ENCODE measurements at regions not wholly inside any gene's neighbourhood (a gene's known extent, or its start where the extent isn't known, plus 50 kb on each side); places are given as distances from the start of the nearest gene placed in this dataset.

GRCh38 chr13:60655256-60655655 lies 258.2 kb downstream of the TDRD3 start:
- DNase-seq (ENCODE audit: low spot score) = no peak
- Mint-ChIP-seq H3K36me3 (no peaks in the 10 kb centered on the region), H3K4me1 (no peaks in the 10 kb centered on the region), H3K27ac (no peak overlapping the region), H3K27me3 (ENCODE audit: low read depth) (no peaks in the 10 kb centered on the region; the same call in 1 of the 2 replicates), H3K9me3 (peaks cover 5% of the 10 kb centered on the region; the same call in 1 of the 2 replicates), H3K4me3 (no peak overlapping the region)
- no peak for ATAC-seq
- ChIA-PET POLR2A (no interaction called here), CTCF (interaction anchor here (0.8 kb wide), 1 partner anchor 12 kb away, joined by 3 read pairs; no protein-coding TSS in a partner anchor)
- no peak for TF ChIP-seq ZNF219 (CRISPR knock-in tag; IDR thresholded peaks at IDR 0.05; ENCODE audit: borderline replicate concordance)
- no peak for TF ChIP-seq SMAD3 (CRISPR knock-in tag; IDR thresholded peaks at IDR 0.05; ENCODE audit: borderline replicate concordance)
- TF ChIP-seq ERG (CRISPR knock-in tag; IDR thresholded peaks at IDR 0.05) = no peak
- no peak for TF ChIP-seq ZBTB21 (CRISPR knock-in tag; IDR thresholded peaks at IDR 0.05; ENCODE audit: borderline replicate concordance)
- no peak for TF ChIP-seq TCF7 (CRISPR knock-in tag; IDR thresholded peaks at IDR 0.05; ENCODE audit: low read depth)
- no peak for TF ChIP-seq ZNF423 (CRISPR knock-in tag; IDR thresholded peaks at IDR 0.05)
- no peak for TF ChIP-seq NFYB (CRISPR knock-in tag; conservative IDR thresholded peaks at IDR 0.05; ENCODE audit: low read depth)
- no peak for TF ChIP-seq TEAD1 (CRISPR knock-in tag; IDR thresholded peaks at IDR 0.05)
- no peak for TF ChIP-seq ARID4B (CRISPR knock-in tag; IDR thresholded peaks at IDR 0.05; ENCODE audit: borderline replicate concordance)
- no peak for TF ChIP-seq JUN (CRISPR knock-in tag; IDR thresholded peaks at IDR 0.05)
- TF ChIP-seq CREB1 (CRISPR knock-in tag; IDR thresholded peaks at IDR 0.05) = no peak
- no peak for TF ChIP-seq ZNF671 (CRISPR knock-in tag; IDR thresholded peaks at IDR 0.05)
- TF ChIP-seq ETV6 (CRISPR knock-in tag; IDR thresholded peaks at IDR 0.05) = no peak
- TF ChIP-seq, protein P1, sequence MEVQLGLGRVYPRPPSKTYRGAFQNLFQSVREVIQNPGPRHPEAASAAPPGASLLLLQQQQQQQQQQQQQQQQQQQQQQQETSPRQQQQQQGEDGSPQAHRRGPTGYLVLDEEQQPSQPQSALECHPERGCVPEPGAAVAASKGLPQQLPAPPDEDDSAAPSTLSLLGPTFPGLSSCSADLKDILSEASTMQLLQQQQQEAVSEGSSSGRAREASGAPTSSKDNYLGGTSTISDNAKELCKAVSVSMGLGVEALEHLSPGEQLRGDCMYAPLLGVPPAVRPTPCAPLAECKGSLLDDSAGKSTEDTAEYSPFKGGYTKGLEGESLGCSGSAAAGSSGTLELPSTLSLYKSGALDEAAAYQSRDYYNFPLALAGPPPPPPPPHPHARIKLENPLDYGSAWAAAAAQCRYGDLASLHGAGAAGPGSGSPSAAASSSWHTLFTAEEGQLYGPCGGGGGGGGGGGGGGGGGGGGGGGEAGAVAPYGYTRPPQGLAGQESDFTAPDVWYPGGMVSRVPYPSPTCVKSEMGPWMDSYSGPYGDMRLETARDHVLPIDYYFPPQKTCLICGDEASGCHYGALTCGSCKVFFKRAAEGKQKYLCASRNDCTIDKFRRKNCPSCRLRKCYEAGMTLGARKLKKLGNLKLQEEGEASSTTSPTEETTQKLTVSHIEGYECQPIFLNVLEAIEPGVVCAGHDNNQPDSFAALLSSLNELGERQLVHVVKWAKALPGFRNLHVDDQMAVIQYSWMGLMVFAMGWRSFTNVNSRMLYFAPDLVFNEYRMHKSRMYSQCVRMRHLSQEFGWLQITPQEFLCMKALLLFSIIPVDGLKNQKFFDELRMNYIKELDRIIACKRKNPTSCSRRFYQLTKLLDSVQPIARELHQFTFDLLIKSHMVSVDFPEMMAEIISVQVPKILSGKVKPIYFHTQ (CRISPR knock-in tag; IDR thresholded peaks at IDR 0.05) = no peak
- no peak for TF ChIP-seq GRHL2 (CRISPR knock-in tag; IDR thresholded peaks at IDR 0.05; ENCODE audit: insufficient replicate concordance, severe bottlenecking)
- TF ChIP-seq, protein P2, sequence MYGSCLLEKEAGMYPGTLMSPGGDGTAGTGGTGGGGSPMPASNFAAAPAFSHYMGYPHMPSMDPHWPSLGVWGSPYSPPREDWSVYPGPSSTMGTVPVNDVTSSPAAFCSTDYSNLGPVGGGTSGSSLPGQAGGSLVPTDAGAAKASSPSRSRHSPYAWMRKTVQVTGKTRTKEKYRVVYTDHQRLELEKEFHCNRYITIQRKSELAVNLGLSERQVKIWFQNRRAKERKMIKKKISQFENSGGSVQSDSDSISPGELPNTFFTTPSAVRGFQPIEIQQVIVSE (CRISPR knock-in tag; IDR thresholded peaks at IDR 0.05; ENCODE audit: borderline replicate concordance) = no peak

GRCh38 chr13:60654415-60654814 lies 257.4 kb downstream of the TDRD3 start:
- no peak overlapping the region for H3K27ac Mint-ChIP-seq
- H3K4me3 Mint-ChIP-seq = no peak overlapping the region
- CTCF ChIA-PET = interaction anchor here (0.8 kb wide), 1 partner anchor 12 kb away, joined by 3 read pairs; no protein-coding TSS in a partner anchor
- ATAC-seq (peak; percentile 67), DNase-seq (ENCODE audit: low spot score) (peak; percentile 49)
- peaks cover 5% of the 10 kb centered on the region; the same call in 1 of the 2 replicates for H3K9me3 Mint-ChIP-seq
- no peak for TF ChIP-seq MYBL2 (CRISPR knock-in tag; IDR thresholded peaks at IDR 0.05)
- no peak for TF ChIP-seq ZNF671 (CRISPR knock-in tag; IDR thresholded peaks at IDR 0.05)
- TF ChIP-seq, protein P3, sequence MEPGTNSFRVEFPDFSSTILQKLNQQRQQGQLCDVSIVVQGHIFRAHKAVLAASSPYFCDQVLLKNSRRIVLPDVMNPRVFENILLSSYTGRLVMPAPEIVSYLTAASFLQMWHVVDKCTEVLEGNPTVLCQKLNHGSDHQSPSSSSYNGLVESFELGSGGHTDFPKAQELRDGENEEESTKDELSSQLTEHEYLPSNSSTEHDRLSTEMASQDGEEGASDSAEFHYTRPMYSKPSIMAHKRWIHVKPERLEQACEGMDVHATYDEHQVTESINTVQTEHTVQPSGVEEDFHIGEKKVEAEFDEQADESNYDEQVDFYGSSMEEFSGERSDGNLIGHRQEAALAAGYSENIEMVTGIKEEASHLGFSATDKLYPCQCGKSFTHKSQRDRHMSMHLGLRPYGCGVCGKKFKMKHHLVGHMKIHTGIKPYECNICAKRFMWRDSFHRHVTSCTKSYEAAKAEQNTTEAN (CRISPR knock-in tag; IDR thresholded peaks at IDR 0.05) = no peak
- no peaks in the 10 kb centered on the region; the same call in 1 of the 2 replicates for H3K27me3 Mint-ChIP-seq (ENCODE audit: low read depth)
- POLR2A ChIA-PET = no interaction called here
- no peaks in the 10 kb centered on the region for H3K36me3 Mint-ChIP-seq
- H3K4me1 Mint-ChIP-seq = no peaks in the 10 kb centered on the region

Data from WTC11 (cell line).